ENCODE measurements at regions not wholly inside any gene's neighbourhood (a gene's known extent, or its start where the extent isn't known, plus 50 kb on each side); places are given as distances from the start of the nearest gene placed in this dataset.

- H4K20me1 ChIP-seq (ENCODE audit: insufficient read depth) = no peaks in the 10 kb centered on the region
- H3K9ac ChIP-seq (ENCODE audit: low read length) = no peak overlapping the region
- no peaks in the 10 kb centered on the region for H3K9me2 ChIP-seq (ENCODE audit: insufficient read depth, low read length)
- no peak overlapping the region for H3K27ac ChIP-seq (ENCODE audit: low read length)
- H3F3A ChIP-seq (ENCODE audit: insufficient read depth, low read length, poor library complexity, severe bottlenecking) = no peaks in the 10 kb centered on the region
- H3K27me3 ChIP-seq (ENCODE audit: insufficient read depth, low read depth, low read length) = peaks cover 3% of the 10 kb centered on the region
- no peaks in the 10 kb centered on the region for H3K36me3 ChIP-seq (ENCODE audit: insufficient read depth, low read length)
- H3K4me2 ChIP-seq (ENCODE audit: low read length) = no peak overlapping the region
- H3K9me3 ChIP-seq (ENCODE audit: low read length) = no peaks in the 10 kb centered on the region
- no peak for TF ChIP-seq SMC3 (conservative IDR thresholded peaks at IDR 0.05; ENCODE audit: poor library complexity)
- no peak for TF ChIP-seq RAD21 (conservative IDR thresholded peaks at IDR 0.05)
- no peak for TF ChIP-seq POLR2AphosphoS5 (IDR thresholded peaks at IDR 0.05)
- TF ChIP-seq TAF1 (IDR thresholded peaks at IDR 0.05; ENCODE audit: low read depth) = no peak
- no peak for TF ChIP-seq MXI1 (conservative IDR thresholded peaks at IDR 0.05; ENCODE audit: poor library complexity, severe bottlenecking)
- no peak for TF ChIP-seq CTCF (IDR thresholded peaks at IDR 0.05; ENCODE audit: poor library complexity, severe bottlenecking)
- no peak for TF ChIP-seq EP300 (conservative IDR thresholded peaks at IDR 0.05; ENCODE audit: poor library complexity, severe bottlenecking)
- no peak for TF ChIP-seq REST (IDR thresholded peaks at IDR 0.05; ENCODE audit: borderline replicate concordance)
- no peak overlapping the region for H2AFZ ChIP-seq (ENCODE audit: low read depth, low read length)
- H3K4me3 ChIP-seq (ENCODE audit: low read length) = no peak overlapping the region
- no peaks in the 10 kb centered on the region for H3K79me2 ChIP-seq (replicated peaks; ENCODE audit: insufficient read depth, low read length)
These were observed 138.8 kb upstream of the WWC1 start for GRCh38 chr5:168152660-168153059.

GRCh38 chr5:168153263-168153875 lies 138.1 kb upstream of the WWC1 start:
- Histone ChIP-seq H3K4me2 (ENCODE audit: low read length) (no peak overlapping the region), H4K20me1 (ENCODE audit: insufficient read depth) (no peaks in the 10 kb centered on the region), H3K9ac (ENCODE audit: low read length) (no peak overlapping the region), H3K9me3 (ENCODE audit: low read length) (no peaks in the 10 kb centered on the region), H3K9me2 (ENCODE audit: insufficient read depth, low read length) (no peaks in the 10 kb centered on the region), H3K27me3 (ENCODE audit: insufficient read depth, low read depth, low read length) (peaks cover 3% of the 10 kb centered on the region), H2AFZ (ENCODE audit: low read depth, low read length) (no peak overlapping the region), H3K79me2 (replicated peaks; ENCODE audit: insufficient read depth, low read length) (no peaks in the 10 kb centered on the region), H3K4me3 (ENCODE audit: low read length) (no peak overlapping the region), H3K36me3 (ENCODE audit: insufficient read depth, low read length) (no peaks in the 10 kb centered on the region), H3F3A (ENCODE audit: insufficient read depth, low read length, poor library complexity, severe bottlenecking) (no peaks in the 10 kb centered on the region), H3K27ac (ENCODE audit: low read length) (no peak overlapping the region)
- no peak for TF ChIP-seq TAF1 (IDR thresholded peaks at IDR 0.05; ENCODE audit: low read depth)
- TF ChIP-seq REST (IDR thresholded peaks at IDR 0.05; ENCODE audit: borderline replicate concordance) = no peak
- no peak for TF ChIP-seq RAD21 (conservative IDR thresholded peaks at IDR 0.05)
- no peak for TF ChIP-seq SMC3 (conservative IDR thresholded peaks at IDR 0.05; ENCODE audit: poor library complexity)
- TF ChIP-seq EP300 (conservative IDR thresholded peaks at IDR 0.05; ENCODE audit: poor library complexity, severe bottlenecking) = no peak
- no peak for TF ChIP-seq POLR2AphosphoS5 (IDR thresholded peaks at IDR 0.05)
- no peak for TF ChIP-seq CTCF (IDR thresholded peaks at IDR 0.05; ENCODE audit: poor library complexity, severe bottlenecking)
- TF ChIP-seq EZH2 (IDR thresholded peaks at IDR 0.05; ENCODE audit: borderline replicate concordance, insufficient read depth, low read length, poor library complexity, severe bottlenecking) = no peak
- no peak for TF ChIP-seq MXI1 (conservative IDR thresholded peaks at IDR 0.05; ENCODE audit: poor library complexity, severe bottlenecking)
